GM06990 (cell line): ENCODE measurements at regions not wholly inside any gene's neighbourhood (a gene's known extent, or its start where the extent isn't known, plus 50 kb on each side); places are given as distances from the start of the nearest gene placed in this dataset.

Experiments used
- DNase-seq: peaks from one replicate; pipeline ENCODE4 v3.0.0-alpha.2; 2011; ENCODE audit not compliant: insufficient read length; ENCODE audit errors: extremely low read depth
- H3K27me3 ChIP-seq: replicated peaks from 2 replicates; pipeline ENCODE4 v1.6.0; 2011; ENCODE audit warnings: low read length; ENCODE audit not compliant: control insufficient read depth, insufficient read depth
- H3K36me3 ChIP-seq: 2 replicates; pipeline ENCODE4 v1.5.1; 2011; ENCODE audit warnings: low read length; ENCODE audit not compliant: control insufficient read depth, insufficient read depth
- H3K4me3 ChIP-seq: replicated peaks from 2 replicates; pipeline ENCODE4 v1.5.1; 2011; ENCODE audit warnings: low read depth, mild to moderate bottlenecking, control low read depth, low read length
- CTCF ChIP-seq: IDR thresholded peaks from 2 replicates; pipeline ENCODE4 v1.5.1; 2011; ENCODE audit warnings: low read length, control low read depth, mild to moderate bottlenecking, inconsistent platforms; ENCODE audit not compliant: insufficient read depth, poor library complexity, severe bottlenecking

GRCh38 chr1:30360753-30361152 is 362.6 kb downstream of the MATN1 start:
- Histone ChIP-seq H3K4me3 (no peak overlapping the region), H3K36me3 (no peaks in the 10 kb centered on the region), H3K27me3 (no peaks in the 10 kb centered on the region; the same call in 1 of the 2 replicates)
- no peak for DNase-seq
- no peak for TF ChIP-seq CTCF

DNA sequence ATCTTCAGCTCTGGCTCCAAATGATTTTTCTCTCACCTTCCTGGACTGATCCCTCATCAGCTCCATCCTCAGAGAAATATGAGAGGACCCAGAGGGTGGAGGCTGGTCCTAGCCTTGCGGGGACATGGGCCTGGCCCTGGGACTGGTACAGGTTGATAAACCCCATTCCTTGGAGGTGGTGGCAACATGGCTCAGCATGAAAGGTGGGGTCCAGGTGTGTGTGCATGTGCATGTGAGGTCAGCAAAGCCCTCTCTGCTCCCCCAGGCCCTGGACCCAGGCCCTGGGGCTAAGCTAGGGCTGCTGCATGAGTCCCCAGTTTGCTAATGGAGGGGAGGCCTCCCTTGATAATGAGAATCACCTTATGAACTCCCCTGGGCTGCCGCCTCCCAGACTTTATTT is 363.1 kb downstream of the MATN1 start:
- TF ChIP-seq CTCF, result no peak
- Histone ChIP-seq H3K27me3 (no peaks in the 10 kb centered on the region; the same call in 1 of the 2 replicates), H3K36me3 (no peaks in the 10 kb centered on the region), H3K4me3 (no peak overlapping the region)
- no peak for DNase-seq

- Histone ChIP-seq H3K36me3 (no peaks in the 10 kb centered on the region), H3K27me3 (no peaks in the 10 kb centered on the region; the same call in 1 of the 2 replicates), H3K4me3 (no peak overlapping the region)
- DNase-seq, result no peak
- no peak for TF ChIP-seq CTCF
Measured at GRCh38 chr1:30359539-30360220, 363.7 kb downstream of the MATN1 start.

- no peaks in the 10 kb centered on the region for H3K36me3 ChIP-seq
- no peaks in the 10 kb centered on the region; the same call in 1 of the 2 replicates for H3K27me3 ChIP-seq
- DNase-seq, result no peak
- H3K4me3 ChIP-seq, result no peak overlapping the region
- TF ChIP-seq CTCF, result no peak
Measured at GRCh38 chr1:30358500-30358899, 364.9 kb downstream of the MATN1 start.

- H3K27me3 ChIP-seq, result no peaks in the 10 kb centered on the region; the same call in 1 of the 2 replicates
- no peak overlapping the region for H3K4me3 ChIP-seq
- DNase-seq, result no peak
- H3K36me3 ChIP-seq, result no peaks in the 10 kb centered on the region
- no peak for TF ChIP-seq CTCF
Measured at GRCh38 chr1:30356839-30357238, 366.5 kb downstream of the MATN1 start.

DNA sequence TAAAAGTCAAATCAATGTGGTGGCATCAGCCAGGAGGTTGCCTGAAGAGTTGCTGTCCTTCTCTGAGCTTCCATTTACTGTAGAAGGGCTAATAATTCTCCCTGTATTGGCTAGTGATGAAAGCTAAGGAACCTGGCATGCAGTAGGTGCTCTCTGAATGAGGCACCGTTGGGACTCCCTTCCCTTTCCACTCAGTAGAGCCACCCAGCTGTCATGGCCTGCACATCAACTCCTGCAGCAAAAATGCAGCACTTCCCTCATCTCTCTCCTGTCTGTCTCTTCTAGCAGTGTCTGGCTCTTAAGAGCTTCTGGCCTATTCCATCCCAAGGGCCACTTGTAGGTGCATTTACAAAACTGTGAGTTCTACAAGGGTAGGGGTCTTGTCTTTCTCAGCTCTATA is 369.0 kb downstream of the MATN1 start:
- no peaks in the 10 kb centered on the region for H3K36me3 ChIP-seq
- no peak for TF ChIP-seq CTCF
- no peaks in the 10 kb centered on the region; the same call in 1 of the 2 replicates for H3K27me3 ChIP-seq
- no peak overlapping the region for H3K4me3 ChIP-seq
- no peak for DNase-seq
